ENCODE measurements at regions not wholly inside any gene's neighbourhood (a gene's known extent, or its start where the extent isn't known, plus 50 kb on each side); places are given as distances from the start of the nearest gene placed in this dataset.

DNA sequence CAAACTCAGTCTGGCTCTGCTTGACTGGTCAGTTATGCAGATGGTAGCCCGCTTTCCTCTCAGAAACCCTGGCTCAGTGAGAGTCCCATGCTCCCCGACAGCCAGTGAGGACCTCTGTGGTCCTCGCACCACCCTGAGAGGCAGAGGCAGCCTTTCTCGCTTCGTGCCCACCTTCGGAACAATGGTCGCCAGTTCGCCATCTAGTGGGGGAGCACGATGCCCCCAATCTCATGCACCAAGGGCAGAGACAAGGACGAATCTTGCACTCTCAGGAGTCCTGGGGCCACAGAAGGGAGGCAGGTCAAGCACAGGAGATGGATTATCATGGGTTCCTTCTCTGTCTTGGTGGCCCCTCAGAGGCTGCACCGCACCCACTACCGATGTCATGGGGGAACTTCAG is 75.2 kb downstream of the RHCG start:
- DNase-seq: no peak

DNA sequence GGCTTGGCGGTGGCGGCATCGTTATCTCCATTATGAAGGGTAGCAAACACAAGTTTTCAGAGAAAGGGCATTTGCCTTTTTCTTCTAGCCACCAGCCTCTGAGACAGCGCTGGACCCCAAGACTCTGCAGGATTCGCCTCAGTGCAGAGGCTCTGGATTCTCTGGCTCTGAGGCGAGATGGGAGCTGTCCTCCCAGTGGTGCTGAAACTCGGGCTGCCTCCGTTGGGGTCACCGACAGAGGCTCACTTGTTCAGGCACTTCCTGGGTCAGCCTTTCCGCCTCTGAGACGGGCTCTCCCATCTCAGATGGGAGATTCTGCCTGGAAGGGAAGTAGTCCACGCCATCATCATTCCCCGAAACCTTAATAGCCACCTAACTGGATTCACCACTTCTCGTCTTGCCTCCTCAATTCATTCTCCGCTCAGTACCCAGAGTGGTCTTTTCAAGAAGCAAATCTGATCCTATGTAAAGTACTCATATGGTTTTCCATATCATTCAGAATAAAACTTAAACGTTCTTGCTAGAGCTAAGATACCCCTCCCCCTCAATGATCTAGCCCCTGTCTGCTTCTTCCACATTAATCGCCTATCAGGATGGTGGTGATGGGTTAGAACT is 76.9 kb downstream of the RHCG start:
- DNase-seq: no peak

DNA sequence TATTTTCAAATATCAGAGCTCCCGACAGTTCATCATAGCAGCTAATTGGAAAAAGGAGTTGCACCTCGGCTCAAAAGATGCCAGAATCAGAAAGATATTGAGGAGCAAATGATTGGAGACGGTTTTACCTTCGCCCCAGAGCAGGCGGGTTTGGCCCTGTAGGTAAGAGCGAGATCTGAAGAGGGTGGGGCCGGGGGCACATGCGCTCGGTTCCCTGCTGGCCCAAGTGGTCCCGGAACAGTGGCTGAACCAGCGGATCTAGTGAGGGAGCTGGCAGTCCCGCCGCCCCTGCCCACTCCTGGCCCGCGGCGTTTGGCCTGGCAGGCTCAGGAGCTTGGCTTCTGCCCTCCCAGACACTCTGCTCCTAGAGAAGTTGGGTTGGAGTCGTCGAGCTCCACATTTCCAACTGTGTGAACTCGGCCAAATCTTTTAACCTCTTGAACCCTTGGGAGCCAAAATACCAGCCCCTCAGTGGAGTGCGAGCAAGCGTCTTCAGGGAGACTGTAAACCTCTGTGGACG is 79.1 kb downstream of the RHCG start:
- DNase-seq: no peak

DNA sequence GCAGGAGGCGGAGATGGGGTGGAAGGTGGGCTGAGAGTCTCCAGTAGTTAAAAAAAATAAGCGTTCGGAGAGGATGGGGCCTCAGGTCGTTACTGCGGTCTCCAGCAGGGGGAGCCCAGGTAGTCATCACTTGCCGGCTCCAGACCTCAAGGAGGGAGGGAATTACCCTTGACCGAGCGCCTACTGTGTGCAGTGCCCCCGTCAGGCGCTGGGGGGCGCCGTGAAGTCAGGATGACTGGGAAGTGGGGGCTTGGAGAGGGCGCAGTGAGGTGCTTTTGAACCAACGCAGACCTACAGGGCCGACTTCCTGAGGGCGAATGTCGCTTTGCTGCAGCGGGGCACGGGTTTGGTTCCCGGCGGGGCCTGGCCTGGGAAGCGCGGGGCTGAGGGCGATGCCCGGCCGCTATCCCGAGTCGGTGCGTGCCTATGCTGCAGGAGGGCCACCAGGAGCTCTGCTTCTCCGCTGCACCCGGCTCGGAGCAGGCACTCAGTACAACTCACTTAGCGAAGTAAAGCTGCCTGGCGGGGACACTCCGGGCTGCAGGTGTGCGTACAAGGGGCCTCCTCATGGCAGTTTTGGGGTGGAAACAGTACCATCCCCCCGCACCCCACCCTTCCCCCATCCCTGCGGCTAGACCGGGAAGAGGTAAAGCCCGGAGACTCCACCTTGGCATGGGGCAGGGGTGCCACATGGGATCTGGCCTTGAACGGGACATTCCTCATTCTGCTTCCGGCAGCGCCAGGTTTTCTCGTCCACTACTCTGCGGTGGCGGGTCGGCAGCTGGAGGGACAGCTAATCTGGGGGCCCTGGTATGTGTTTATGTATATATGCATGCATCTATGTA is 79.8 kb downstream of the RHCG start:
- DNase-seq: peak; percentile 39

DNA sequence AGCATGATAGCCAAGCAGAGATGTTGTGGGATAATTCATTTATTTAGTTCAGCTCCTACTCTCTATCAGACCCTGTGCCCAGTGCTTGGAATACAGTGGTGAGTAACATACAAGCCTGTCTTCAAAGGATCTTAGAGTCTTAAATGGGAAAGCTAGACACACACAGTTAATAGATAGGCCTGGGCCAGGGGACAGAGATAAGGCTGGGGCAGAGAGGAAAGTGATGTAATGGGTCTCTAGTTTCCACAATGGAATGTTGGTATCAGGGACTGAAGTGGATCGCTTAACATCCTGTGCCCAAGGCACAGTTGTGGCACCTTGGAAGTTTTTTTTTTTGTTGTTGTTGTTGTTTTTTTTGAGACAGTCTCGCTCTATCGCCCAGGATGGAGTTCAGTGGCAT is 79.9 kb upstream of the POLG start:
- DNase-seq: no peak

DNA sequence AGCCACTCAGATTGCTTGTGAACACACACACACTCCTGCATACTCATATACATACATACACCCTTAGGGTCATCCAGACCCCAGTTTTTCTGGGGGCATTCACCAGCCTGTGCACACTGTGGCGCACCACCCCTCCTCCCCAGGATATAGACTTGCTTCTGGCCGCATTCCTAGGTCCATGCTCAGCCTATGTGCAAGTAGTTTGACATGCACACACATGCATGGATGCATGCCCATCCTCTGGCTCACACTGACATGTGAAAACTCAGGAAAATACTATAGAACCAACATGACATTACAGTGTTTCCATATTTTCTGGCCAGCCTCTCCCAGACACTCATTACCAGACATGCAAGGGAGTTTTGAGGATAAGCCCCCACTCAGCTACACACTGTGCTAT is 79.3 kb upstream of the POLG start:
- DNase-seq: no peak

DNA sequence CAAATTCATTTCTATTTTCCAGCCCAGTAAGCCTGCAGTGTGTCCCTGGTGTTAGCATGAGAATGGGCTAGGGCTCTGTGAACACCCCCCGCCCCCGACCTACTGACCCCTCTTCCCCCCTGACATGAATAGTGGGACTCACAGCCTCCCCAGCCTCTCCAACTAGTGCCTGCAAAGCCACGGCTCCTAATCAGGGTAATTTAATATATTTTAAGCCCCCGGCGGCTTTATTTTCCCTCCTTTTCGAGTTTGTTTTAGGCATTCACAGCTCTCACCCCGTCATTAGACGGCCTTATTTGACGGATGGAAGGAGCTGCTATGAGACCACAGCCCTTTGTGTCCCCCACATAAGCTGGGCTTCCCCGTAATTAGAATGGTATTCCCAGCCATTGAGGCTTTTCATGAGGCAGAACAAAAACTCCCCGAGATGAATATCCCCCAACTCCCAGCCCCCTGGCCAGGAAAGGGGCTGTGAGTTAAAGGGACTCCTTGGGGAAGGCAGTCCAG is 78.3 kb upstream of the POLG start:
- DNase-seq: no peak

DNA sequence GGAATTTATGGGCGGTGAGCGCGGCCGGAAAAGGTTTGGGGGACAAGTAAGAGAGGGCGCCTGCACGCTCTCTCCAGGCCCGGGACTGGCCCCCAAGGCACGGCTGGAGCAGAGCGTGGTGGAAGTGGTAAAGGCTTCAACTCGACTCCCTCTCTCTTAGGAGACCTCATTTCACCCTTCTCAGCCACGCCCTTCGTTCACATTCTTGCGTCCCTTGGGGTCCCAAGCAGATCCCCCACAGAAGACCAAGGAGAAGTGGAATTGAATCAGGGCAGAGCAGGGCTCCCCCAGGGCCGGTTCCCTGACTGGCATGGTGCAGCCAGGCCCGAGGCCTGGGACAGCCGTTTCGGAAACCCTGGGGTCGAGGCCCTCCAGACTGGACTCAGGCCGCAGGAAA is 75.4 kb upstream of the POLG start:
- no peak for DNase-seq

DNA sequence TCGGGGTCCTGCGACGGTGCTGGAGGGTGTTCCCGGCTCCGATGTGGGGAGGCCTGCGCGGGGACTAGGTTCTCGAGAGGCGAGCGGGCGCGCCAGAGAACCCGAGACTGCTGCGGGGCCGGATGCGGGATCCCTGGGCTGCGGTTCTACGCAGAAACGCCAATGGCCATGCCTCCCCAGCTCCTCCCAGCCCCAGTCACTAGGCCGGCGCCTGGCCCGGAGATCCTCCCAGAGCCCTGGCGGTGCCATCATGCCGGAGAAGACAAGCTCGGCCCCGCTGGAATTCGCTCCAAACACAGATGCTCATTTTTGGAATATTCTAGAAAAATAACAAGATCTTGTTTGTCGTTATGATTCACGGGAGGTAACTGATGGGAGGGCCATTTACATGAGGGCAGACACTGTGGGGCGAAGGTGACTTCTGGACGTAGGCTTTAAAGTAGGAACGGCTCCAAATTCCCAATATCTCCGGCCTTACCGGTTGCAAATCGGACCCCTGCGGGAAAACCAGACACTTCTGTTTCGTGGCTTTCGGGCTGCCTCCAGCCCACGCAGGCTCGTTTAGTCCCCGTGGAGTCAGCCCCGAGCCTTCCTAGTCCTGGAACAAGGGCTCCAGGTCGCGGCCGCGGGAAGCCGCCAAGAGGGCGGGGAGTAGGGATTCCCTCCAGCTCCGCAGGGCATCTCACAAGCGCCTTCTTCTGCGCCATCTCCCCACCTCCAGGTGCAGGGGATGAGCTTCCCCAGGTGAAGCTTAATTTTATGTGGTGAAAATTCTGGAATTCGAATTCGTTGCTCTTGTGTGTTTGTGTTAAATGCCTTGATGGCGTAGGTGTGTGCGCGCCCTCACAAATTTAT is 74.8 kb upstream of the POLG start:
- DNase-seq: no peak

DNA sequence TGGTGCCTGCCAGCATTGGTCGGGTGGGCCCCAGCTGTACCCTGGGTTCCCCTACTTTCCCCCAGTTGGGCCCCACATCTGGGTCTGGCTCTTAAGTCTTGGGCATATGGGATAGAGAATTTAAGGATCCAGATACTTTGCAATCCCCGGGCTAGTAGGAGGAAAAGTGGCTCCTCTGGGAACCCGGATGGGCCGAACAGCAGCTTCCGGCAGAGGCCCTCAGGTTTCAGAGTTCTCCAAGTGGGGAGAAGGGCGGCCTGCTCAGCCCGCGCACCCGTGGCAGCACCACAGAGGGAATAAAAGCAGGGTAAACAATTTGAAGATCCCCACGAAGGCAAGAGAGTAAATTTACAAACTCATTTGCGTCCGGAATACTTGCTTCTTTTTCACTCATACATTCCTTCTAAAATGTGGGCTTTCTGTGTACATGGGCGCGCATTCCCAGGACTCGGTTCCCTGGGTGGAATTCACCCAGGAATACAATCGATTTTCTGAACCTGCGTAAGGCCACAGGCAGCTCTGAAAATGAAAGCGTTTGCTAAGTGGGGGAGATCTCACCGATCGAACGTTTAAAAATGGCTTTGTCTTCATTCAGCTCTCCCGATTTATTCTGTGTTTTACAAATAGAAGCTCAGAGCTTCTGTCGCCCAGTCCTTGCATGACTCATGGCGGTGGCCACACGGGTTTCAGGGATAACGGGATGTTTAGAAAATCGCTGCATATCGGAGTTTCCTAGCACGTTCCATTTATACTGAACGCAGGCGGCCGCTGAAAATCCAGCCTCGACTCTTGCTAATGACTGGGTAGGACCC is 74.0 kb upstream of the POLG start:
- no peak for DNase-seq

DNA sequence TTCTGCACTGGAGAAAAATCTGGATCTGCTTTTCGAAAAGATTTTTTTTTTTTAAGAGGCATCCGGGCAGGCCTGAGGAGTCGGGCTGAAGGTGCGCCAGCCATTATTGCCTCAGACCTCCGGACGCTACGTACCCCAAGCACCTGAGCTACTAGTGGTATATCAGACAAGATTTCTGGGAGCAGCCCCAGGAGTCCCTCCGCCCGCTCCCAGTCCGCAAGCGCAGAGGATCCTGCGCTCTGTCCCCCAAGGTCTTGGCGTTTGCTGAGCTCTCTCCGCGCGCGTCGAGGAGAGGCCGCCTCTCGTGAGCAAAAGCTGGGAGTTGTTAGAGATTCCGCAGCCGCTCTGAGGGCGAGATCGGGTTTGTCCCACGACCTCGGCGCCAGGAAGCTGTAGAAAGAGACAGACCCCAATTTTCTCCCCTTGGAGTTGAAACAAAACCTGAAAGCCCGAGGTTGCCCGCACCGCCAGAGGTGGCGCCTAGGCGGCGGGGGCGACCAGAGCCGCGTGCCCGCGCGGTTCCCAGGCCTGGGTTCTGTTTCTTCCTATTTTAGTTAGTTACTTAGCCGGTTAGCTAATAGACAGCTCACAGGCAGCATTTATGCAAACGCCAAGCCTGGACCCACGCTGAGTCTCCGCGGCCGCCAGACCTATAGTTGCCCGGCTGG is 72.5 kb upstream of the POLG start:
- DNase-seq: no peak

DNA sequence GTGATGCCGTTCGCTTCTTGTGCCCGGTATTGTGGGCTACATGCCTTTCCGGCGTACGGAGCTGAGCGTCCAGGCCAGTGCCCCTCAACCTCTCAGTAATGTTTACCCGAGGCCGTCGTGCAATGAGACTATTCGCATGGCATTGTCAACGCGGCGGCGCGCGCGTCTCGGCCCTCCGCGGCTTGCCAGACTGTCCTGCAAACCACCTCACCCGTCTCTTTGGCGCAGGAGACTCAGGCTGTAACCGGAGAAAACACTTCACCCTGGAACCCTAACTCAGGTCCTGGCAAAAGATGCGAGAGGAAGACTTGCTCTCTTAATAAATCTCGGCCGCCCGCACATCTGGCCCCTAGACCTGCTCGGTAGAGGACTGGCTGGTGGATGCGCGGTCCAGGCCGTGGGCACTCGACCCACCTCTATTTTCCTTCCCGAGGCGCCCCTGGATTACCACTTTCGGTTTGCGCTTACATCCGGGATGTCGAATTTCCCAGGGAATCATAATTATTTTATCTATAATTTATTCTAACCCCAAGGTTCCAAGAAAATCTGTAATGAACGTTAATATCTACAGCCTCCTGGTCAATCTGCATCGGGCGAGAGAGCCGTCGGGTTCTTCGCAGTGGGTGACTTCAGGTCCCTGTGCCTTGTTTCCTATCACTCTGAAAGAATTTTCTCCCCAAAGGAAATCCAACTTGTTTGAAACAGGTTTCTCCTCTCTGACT is 71.8 kb upstream of the POLG start:
- DNase-seq: no peak

DNA sequence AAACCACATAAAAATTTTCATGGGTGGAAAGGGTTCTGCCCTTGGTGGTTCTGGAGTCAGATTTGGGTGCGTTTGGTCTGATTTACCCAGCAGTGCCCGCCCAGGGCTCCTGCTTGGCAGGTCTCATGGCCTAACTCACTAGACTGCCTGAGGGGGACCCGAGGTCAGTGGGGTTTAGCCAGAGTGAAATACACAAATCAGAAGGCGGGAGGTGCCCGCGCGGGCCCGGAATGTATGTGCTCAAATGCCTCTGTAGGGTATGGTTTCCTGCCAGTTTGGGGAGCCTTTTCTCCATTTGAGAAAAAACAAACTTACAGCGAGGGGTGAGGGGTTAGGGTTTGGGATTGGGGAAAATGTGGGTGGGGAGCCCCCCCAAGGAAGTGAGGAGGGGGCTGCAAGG is 70.9 kb upstream of the POLG start:
- DNase-seq: no peak

DNA sequence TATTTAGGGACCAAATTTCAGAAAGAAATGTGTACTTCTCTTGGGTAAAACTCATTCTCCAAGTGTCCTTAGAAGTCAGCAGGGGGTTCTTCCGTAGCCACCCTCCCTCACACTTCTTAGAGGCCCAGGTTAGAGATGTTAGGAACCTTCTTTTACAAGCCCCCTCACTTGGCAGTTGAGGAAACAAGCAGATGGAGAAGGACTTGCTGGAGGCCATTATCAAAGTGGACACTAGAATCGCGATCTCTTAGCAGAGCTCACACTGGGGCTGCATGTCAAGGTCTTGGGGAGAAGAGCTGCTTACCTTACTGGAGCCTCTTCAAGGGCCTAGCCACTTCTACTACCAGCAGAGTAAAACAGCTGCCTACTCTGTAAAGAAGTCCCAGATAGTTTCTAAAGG is 69.4 kb upstream of the POLG start:
- no peak for DNase-seq

DNA sequence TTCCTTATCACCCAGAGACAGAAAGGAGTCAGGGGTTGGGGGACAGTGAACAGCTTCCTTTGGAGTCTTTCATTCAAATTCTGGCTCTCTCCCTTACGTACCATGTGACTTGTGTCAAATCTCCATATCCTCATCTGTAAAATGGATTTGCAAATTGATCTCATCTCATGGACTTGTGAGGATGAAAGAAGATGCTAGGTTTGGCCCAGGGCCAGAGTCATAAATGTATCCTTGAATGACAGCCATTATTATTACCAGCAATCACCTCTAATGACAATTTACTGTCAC is 67.8 kb upstream of the POLG start:
- no peak for DNase-seq

DNA sequence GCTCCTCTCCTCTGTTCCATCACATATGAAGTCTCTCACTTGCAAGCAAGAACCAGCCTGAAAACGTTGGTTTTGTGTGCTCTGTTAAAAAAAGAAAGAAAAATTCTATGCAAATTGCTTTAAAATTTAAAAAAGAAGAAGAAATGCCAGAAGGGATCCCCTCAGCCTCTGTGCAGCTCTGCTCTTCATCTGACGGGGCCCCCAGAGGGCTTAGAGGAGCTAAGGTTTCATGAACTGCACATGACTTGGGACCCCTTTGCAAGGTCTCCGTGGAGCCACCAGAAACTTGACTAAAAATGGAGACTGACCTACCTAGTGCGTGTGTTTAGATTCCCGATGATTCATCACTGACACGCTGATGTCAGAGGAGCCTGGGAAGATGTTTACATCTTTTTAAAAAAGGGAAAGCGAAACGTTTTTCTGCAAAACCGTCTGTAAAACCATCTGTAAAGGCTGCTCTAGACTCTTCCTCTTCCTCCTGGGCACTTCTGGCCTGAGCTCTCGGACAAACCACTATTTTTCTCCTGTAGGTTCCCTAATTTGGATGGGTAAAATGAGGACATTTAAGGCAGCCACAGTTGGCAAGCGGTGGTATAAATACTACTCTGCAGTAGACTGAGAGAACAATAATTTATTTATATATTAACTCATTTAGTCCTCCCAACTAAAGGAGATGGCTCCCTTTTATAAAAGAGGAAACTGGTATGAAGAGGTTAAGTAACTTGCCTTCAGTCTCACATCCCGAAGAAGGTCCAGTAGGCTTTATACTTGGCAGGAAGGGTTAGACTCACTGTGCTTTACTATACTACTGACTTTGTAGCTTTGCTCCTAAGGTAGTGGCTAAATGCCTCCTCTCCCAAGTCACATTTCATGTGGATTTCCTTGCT is 67.2 kb upstream of the POLG start:
- no peak for DNase-seq

DNA sequence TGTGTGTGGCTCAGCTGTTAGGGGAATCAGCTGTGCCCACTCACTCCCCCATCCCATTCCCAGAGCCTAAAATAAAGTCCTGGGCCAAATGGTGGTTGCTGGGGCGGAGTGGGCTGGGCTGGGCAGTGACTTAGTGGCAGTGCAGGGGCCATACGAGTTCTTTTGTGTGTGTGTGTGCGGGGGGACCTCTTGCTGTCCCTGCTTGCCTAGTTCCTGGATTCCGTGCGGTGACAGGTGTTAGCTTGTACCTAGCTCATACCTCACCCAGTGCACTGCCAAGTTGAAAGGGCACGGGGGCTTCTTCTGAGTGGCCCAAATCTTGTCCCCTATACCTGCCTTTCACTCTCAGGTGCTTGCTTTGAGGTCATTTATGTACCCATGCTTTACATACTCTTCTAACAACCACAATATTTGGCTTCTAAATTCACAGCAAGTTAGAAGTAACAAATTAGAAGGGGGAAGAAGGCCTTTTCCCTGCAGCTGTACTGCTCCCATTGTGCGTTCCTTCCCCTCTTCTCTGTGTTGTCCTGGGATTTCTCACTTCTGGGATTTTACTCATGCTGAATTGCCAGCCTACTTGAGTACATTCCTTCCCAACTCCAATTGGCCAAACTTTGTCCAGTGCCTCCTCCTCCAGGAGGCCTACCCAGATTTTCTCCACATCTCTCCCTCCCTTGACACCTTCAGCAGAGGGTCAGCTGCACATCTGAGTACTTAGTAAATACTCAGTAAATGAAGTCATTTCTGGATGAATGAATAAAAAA is 66.3 kb upstream of the POLG start:
- no peak for DNase-seq

DNA sequence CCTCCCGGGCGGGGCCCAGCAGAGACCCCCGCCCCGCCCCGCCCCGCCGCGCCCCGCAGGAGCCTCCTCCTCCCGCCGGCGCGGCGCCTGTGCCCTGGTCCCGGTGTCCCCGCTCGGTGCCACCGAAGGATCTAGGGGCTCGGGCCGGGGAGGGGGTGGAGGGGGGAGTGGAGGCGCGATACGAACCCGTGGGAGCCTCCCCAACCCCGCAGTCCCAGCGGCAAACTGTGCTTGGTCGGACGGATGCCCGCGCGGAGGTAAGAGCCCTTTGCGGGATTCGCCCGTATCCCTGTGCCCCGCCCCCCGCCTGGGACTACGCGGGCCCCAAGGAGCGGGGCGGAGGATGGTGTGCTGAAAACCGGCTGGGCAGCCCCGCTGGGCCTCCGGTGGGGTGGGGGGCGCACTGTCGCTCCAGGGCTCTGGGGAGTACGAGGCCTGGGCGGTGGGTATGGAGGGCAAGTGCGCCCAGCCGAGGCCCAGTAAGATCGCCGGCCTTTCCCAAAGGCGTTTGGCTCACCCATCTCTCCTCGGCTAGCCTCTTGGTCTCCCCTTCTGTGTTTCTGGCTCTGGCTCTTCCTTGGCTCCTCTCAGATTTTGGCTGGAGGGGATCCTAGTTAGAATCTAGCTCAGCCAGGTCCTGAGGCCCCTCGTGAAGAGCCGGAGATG is 65.6 kb upstream of the POLG start:
- peak; percentile 15 for DNase-seq

All from NCI-H510A treated with DMSO at 0.1 percent for 48 hours (cell line).